ENCODE measurements at regions not wholly inside any gene's neighbourhood (a gene's known extent, or its start where the extent isn't known, plus 50 kb on each side); places are given as distances from the start of the nearest gene placed in this dataset.

DNA sequence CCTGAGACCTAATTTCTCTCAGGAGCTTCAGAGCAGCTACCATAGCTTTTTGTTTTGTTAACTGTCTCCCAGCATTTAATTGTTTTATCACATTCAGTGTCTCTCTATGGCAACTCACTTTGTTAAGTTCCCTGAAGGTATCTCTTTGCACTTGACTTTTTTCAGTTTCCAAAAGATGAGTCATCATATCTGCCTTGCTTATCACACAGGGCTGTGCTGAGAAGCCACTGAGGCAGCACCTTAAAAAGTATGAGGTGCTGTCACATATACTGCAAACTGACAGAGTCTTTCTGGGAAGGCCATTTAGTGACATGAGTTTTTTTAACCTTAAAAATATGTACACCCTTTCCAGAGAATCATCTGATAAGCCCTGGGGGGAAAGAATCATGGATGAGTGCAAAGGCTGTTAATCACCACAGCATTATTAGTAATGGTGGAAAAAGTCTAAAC lies 56.8 kb downstream of the PPP1R3C start:
- intact Hi-C loops (cut with DNase I) = no loop called here
- ATAC-seq (no peak), DNase-seq (no peak)
- H3K4me1 ChIP-seq = no peaks in the 10 kb centered on the region
- H3K4me3 ChIP-seq = no peak overlapping the region
- TF ChIP-seq, protein P1, sequence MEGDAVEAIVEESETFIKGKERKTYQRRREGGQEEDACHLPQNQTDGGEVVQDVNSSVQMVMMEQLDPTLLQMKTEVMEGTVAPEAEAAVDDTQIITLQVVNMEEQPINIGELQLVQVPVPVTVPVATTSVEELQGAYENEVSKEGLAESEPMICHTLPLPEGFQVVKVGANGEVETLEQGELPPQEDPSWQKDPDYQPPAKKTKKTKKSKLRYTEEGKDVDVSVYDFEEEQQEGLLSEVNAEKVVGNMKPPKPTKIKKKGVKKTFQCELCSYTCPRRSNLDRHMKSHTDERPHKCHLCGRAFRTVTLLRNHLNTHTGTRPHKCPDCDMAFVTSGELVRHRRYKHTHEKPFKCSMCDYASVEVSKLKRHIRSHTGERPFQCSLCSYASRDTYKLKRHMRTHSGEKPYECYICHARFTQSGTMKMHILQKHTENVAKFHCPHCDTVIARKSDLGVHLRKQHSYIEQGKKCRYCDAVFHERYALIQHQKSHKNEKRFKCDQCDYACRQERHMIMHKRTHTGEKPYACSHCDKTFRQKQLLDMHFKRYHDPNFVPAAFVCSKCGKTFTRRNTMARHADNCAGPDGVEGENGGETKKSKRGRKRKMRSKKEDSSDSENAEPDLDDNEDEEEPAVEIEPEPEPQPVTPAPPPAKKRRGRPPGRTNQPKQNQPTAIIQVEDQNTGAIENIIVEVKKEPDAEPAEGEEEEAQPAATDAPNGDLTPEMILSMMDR (IDR thresholded peaks at IDR 0.05) = no peak
- no peak overlapping the region for H3K27ac ChIP-seq
- H3K36me3 ChIP-seq = no peaks in the 10 kb centered on the region
- no peaks in the 10 kb centered on the region for H3K27me3 ChIP-seq
- H3K9me3 ChIP-seq = peaks cover 0 to 4% of the 10 kb centered on the region in 2 donors

GRCh38 chr10:91575044-91575610 lies 57.7 kb downstream of the PPP1R3C start:
- TF ChIP-seq, protein P1 (IDR thresholded peaks at IDR 0.05) = no peak
- Histone ChIP-seq H3K9me3 (no peaks in the 10 kb centered on the region), H3K27me3 (no peaks in the 10 kb centered on the region), H3K36me3 (no peaks in the 10 kb centered on the region), H3K4me1 (no peaks in the 10 kb centered on the region), H3K4me3 (no peak overlapping the region), H3K27ac (no peak overlapping the region)
- intact Hi-C loops (cut with DNase I) = no loop called here
- ATAC-seq (no peak), DNase-seq (peak in 2 of 4 donors; percentile 37 to 58)

GRCh38 chr10:91574236-91574635 lies 58.6 kb downstream of the PPP1R3C start:
- TF ChIP-seq, protein P1 (IDR thresholded peaks at IDR 0.05) = no peak
- ATAC-seq (no peak), DNase-seq (no peak)
- H3K27me3 ChIP-seq = no peaks in the 10 kb centered on the region
- H3K27ac ChIP-seq = no peak overlapping the region
- no peak overlapping the region for H3K4me3 ChIP-seq
- no peaks in the 10 kb centered on the region for H3K4me1 ChIP-seq
- intact Hi-C loops (cut with DNase I) = no loop called here
- H3K36me3 ChIP-seq = no peaks in the 10 kb centered on the region
- H3K9me3 ChIP-seq = no peaks in the 10 kb centered on the region

DNA sequence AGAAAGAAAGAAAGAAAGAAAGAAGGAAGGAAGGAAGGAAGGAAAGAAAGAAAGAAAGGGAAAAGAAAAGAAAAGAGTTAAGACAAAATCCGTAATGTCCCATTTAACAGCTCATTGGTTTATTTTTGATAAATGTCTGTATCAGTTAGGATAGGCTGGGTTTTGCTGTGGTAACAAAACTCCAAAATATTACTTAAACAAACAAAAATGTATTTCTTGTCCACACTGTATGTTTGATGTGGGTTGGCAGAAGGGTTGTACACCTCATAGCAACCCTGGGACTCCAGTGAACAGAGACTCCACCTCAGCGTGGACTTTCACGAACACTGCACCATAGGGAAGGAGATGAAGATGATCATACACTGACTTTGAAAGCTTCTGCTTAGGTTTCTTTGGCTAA lies 59.6 kb downstream of the PPP1R3C start:
- ATAC-seq (no peak), DNase-seq (no peak)
- Histone ChIP-seq H3K36me3 (no peaks in the 10 kb centered on the region), H3K27ac (no peak overlapping the region), H3K4me3 (no peak overlapping the region), H3K27me3 (no peaks in the 10 kb centered on the region), H3K4me1 (no peaks in the 10 kb centered on the region), H3K9me3 (no peaks in the 10 kb centered on the region)
- intact Hi-C loops (cut with DNase I) = no loop called here
- TF ChIP-seq, protein P1 (IDR thresholded peaks at IDR 0.05) = no peak

DNA sequence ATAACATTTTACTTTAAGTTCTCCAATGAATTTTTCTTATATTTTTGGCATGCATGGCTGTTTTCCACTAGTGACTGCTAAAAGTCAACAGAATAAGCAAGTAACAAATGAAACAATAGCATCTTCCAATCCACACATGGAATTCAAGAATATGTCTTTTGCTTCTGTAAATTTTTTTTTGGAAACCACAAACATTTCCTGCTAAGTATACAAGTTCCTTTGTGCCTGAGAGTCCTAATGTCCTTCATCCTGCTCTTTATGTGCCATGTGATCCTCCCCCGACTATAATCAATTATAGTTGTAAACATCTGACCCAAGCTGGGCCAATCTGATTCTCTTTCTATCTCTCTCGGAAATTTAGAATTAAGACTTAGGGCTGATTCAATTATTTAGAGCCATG lies 61.2 kb downstream of the PPP1R3C start:
- no peaks in the 10 kb centered on the region for H3K36me3 ChIP-seq
- ATAC-seq (no peak), DNase-seq (no peak)
- H3K4me3 ChIP-seq = no peak overlapping the region
- H3K4me1 ChIP-seq = no peaks in the 10 kb centered on the region
- no peaks in the 10 kb centered on the region for H3K27me3 ChIP-seq
- TF ChIP-seq, protein P1 (IDR thresholded peaks at IDR 0.05) = no peak
- no peak overlapping the region for H3K27ac ChIP-seq
- intact Hi-C loops (cut with DNase I) = no loop called here
- no peaks in the 10 kb centered on the region for H3K9me3 ChIP-seq
